Hematopoietic multipotent progenitor cell treated with erythropoietin and hydrocortisone succinate and interleukin-3 and kit ligand, for 17 days (in vitro differentiated cells): ENCODE measurements at regions not wholly inside any gene's neighbourhood (a gene's known extent, or its start where the extent isn't known, plus 50 kb on each side); places are given as distances from the start of the nearest gene placed in this dataset.

Source experiments
- DNase-seq: peaks from one replicate; pipeline ENCODE4 v3.0.0-alpha.2; 2015; ENCODE audit warnings: low spot score

- DNase-seq: no peak
Observed at GRCh38 chr5:33372721-33373472, 67.9 kb upstream of the TARS1 start.

- DNase-seq: no peak
Observed at GRCh38 chr5:33375900-33376299, 64.9 kb upstream of the TARS1 start.

GRCh38 chr5:33379757-33380156, 61.0 kb upstream of the TARS1 start:
- DNase-seq: no peak

DNA sequence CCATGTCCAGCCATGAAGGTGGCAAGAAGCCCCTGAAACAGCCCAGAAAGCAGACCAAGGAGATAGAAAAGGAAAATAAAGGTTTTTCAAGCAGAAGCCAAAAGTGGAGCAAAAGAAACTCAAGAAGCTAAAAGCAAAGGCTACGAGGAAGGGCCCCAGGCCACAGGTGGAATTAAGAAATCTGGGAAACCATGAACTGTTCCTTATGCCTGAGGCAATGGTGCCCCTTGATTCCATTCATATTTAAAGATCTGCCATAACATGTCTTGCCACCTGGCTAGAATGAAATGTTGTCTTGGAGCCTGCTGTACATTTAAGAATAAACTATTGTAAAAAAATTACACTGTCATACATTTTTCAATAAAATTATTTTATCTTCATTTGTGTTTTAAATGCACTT, 59.5 kb upstream of the TARS1 start:
- DNase-seq: no peak
